Stimulated activated CD8-positive, alpha-beta memory T cell treated with anti-CD3 and anti-CD28 coated beads, Interleukin-12 subunit alpha, Interleukin-12 subunit beta, amount 100 ng/mL, for 1 hour (primary cell): ENCODE measurements at regions not wholly inside any gene's neighbourhood (a gene's known extent, or its start where the extent isn't known, plus 50 kb on each side); places are given as distances from the start of the nearest gene placed in this dataset.

Source experiments
- DNase-seq: peaks from one replicate; pipeline ENCODE4 v3.0.0-alpha.2; 2020; ENCODE audit warnings: low read depth

DNA sequence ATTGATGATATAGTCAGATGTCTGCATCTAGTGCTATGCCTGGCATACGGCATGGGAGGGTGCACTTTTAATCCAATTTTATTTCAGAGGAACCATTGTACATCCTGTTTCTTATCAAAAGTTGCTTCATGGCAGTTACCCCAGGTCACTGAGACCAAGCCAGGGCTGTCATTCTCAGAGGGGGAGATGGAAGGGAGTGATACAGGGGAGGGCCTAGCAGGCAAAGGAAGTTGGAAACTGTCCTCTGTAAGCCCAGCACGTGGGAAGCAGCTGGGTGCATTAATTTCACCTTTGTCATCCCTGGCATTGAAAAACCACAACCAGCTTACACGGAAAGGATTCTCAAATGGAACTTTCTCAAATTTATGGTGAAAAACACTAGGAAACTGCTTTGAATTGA is 458.7 kb upstream of the ADAMTS5 start:
- no peak for DNase-seq

DNA sequence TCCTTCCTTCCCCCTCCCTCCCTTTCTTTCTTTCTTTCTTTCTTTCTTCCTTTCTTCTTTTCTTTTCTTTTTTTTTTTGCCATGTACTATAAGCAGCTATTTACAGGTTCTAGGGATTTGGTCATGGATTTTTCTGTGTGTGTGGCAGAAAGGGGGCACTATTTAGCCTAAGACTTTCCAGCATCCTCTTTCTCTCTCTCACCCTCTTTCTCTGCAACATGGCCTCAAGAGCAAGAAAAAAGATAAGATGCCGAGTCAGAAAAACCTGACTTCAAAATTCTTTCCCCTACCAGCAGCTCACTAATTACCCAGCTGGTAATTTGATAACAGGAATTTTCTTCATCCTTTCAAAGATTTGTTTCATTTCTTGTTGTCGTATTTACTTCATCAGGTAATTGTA is 458.3 kb upstream of the ADAMTS5 start:
- DNase-seq: no peak

DNA sequence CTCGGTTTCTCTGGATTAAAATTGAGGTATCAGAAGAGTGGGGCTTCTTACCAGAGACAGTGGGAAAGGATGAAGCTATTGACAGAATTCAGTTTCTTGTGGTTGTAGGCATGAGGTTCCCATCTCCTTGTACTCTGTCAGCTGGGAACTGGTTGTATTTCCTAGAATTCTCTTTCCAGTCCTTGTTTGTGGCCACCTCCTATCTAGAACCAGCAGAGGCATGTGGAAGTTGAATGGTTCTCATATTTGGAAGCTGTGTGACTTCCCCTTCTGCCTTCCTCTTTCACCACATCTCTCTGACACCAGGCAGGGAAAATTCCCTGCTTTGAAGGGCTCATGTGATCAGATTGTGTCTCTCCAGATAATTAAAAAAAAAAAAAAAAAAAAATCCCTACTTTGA is 457.7 kb upstream of the ADAMTS5 start:
- DNase-seq: no peak

DNA sequence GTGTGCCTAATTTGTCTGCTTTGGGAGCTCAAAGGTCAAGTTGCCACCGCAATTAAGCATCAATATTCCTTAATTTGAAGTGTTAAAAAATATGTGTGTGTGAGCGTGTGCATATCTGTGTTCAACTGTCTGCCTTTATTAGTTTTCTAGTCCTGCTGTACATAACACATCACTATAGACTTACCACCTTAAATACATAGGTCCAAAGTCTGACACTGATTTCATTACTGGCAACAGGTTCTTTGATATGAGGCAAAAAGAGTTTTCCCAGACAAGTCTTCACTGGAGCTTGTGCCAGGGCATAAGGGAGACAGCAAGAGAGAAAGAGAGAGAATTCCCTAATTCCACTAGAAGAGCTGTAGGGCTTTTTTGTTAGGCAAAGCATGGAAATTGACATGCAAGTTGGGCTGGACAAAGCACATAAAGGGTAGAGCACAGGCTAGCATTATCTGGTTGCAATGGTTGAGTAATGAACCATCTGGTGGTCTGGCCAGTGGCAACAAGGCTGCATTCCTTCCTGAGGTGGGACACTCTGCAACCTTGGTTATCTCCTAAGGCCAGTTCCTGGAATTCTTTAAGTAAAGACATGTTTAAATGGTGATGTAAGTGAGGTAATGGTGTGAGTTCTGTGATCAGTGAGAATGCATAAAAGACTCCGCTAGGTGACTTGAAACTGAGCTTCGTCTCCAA is 457.2 kb upstream of the ADAMTS5 start:
- DNase-seq: no peak

DNA sequence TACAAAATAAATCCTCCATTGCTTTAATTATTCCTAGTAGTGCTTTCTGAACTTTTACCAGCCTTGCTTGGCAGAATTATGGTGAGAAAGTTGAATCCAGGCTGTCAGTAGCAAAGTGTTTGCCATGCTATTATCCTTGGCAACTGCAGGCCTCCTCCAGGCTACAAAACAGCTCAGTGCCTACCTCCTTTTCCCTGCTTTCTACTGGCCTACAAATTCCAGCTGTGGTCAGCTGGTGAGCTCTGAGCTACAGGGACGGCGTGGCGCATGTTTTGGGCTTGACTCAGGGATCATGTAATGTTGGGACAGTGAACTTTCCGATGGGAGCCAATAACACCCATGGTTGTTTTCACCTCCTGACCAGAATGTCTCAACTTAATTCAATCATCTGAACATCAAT is 456.1 kb upstream of the ADAMTS5 start:
- no peak for DNase-seq

DNA sequence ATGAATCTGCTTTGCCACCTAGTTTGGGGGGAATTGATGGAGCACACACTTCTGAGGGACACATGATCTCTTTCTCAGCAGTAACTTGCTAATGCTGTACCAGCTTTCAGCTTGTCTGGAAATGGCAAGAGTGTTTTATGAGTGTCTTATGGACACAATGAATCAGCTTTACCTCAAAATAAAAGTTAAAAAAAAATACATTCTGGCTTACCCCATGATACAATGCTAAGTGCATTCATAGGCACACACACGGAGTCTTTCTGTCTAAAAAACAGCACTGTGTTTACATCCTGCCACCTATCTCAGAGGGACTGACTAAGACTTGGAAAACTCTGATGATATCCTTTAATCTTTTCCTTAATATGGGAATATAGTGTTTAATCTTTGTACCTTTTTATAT is 455.5 kb upstream of the ADAMTS5 start:
- no peak for DNase-seq

DNA sequence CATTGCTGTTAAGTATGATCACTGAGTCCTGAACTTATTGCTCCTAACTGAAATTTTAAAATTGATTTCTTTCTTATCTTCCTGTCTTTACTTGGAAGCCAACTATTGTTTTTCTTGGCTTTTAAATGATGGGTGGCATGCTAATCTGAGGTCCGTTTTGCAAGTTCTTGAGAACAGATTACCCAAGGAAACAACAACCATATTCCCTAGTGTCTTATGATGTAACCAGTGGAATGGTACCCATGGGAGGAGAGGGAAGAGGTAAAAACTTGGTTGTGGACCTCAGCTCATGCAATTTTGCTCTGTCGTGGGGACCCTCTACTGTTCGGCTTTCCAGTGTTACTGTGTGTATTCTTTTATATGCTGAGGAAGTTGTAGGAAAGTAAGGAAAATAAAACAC is 454.8 kb upstream of the ADAMTS5 start:
- DNase-seq: no peak

DNA sequence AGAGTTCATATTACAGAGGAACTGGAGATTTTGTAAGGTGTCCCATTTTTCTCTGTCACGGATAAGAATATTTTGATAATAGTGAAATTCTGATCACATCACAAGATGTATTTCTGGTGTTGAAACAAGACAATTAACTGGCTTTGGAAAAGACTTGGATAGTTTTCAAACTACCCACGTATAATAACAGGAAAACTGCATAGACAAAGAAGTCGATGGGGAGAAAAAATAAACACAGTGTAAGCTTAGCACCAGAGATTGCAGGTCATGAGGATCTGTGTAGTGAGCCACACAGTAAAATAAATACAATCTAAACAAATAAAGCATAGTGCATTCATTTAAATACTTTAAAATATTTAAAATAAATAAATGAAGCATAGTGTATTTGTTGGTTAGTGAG is 452.3 kb upstream of the ADAMTS5 start:
- DNase-seq: no peak

DNA sequence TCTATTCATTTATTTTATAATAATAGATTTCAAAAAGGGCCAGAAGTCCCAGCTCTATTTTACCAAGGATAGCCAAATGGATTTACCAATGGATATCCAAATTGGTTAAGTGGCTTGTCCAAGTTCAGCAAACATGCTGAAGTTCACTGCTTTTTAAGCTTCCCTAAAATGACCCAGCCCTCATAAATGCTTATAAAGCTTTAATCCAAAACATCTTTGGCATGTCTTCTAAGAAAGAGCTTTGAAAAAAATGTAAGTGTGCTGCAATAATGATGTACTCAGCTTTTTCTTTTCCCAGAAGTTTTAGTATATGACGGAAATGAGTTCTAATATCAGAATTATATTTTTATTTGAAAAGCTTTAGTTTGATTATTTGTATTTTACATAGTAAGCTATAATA is 451.5 kb upstream of the ADAMTS5 start:
- no peak for DNase-seq

DNA sequence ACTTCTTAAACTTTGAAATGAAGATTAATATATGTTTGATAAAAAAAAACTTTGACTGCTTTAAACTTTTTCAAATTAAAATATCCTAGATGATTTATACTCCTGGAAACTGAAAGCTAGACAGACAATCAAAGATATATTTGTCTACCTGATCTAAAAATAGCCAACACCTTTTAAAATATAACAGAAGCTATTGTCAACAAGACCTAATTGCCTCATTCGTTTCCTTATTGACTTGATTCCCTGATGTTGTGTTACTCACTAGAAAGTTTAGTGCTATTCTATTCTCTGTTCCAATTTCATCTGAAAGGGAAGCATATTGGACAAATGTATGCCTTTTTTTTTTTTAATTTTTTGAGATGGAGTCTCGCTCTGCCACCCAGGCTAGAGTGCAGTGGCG is 445.6 kb upstream of the ADAMTS5 start:
- DNase-seq: no peak

DNA sequence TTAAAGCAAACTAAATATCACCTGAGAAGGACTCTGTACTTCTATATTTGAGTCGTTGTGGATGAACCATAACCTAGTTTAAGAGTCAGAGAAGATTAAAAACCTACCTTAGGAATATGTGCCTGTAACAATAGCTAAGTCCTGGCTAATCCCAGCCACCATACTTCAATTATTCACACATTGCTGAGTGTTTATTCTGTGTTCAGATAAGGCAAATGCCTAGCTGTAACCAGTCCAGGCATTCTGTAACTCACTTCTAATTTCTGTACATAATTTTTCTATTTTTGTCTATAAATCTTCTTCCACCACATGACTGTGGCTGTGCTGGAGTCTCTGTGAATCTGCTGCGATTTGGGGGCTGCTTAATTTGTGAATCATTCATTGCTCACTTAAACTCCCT is 441.9 kb upstream of the ADAMTS5 start:
- DNase-seq: no peak

DNA sequence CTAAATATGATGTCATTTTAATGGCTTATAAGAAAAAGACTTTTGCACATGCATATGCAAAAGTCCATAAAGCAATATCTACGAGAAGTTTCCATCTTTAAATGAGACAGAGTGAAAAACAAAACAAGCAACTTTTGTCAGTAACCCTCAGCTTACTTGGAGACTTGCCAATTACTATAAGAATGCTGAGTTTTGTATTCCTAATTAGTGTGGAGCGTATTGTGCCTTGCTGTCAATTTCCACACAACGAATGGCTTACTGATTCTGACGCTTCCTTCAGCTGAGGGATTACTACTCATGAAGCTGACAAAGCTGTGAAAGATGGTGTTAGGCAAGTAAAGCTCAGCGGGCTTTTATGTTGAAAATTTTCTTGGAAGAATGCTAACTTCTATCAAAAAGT is 440.4 kb upstream of the ADAMTS5 start:
- DNase-seq: no peak

DNA sequence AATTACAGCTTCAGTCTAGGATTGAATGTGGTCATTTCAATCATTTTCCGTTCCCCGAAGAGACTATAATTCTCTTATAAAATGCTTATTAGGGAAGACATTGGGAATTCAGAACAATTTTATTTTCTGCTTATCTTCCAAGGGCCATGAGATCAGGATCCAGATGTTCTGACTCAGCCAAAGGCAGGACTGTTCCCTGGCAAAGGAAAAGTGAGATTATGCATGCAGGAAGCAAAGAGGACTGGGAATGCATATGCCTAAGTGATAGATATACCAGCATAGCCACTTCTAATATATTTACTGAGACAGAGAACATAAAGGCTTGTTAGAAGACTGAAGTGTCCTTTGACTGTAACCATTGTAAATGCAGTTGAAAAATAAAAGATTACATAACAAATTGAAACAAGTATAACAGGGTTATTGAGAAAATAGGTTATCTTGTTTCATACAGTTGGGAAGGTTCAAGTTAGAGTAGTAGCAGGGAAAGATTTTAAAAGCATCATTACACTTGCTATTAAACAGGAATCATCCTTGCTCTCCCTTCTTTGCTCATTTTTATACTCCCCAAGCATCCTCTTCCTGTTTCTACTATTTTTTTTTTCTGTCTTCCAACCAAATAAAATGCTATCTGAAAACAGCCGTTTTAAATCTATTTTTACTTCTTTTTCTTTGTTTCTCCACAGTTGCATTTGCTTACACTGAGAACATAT is 439.6 kb upstream of the ADAMTS5 start:
- DNase-seq: no peak

DNA sequence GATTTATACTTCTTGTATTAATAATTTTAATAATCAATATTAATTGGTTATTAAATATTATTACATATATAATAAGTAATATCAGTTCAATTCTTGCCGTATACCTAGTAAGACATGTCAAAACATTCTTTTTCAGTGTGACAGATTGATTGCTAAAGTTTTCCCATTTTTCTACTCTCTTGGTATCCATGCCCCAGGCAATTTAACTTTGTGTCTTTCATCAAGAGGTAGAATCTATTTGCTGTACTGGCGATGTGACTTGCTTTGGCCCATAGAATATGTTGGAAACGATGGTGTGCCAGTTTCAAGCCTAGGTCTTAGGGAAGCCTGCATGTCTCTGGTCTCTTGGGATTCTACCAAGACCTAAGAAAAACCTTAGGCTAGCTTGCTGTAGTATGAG is 436.1 kb upstream of the ADAMTS5 start:
- no peak for DNase-seq

DNA sequence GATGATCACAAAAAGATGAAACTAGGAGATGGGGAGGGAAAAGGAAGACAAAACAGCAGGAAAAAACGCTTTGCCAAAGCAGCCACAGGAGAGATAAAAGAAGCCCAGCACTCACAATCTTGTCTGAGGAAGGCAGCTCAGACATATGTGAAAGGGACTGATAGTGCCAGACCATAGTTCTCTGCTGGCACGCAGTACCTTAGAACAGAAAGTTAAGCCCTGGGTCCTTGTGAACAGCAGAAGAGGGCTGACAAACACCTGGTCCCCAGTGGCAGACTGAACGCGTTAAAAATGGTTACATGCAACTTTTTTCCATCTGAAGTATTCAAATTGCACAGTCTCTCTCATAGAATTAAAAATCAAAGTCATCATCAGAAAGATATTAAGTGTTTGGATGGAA is 433.2 kb upstream of the ADAMTS5 start:
- DNase-seq: no peak

DNA sequence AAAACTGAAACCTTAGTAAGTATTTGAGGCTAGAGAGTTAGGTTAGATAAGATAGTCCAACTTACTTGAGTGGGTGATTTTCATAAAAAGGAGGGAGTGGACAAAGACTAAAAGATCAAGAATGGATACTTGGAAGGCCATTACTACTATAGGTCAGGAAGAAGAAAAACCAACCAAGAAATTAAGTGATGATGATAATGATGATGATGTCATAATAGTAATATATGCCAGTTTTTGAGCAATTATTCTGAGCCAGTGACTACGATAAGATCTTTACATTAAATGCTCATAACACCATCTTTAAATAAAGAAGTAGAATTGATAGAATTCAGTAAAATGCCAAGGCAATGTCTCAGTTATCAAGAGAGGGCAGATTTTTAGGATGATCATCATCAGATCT is 430.7 kb upstream of the ADAMTS5 start:
- DNase-seq: no peak

DNA sequence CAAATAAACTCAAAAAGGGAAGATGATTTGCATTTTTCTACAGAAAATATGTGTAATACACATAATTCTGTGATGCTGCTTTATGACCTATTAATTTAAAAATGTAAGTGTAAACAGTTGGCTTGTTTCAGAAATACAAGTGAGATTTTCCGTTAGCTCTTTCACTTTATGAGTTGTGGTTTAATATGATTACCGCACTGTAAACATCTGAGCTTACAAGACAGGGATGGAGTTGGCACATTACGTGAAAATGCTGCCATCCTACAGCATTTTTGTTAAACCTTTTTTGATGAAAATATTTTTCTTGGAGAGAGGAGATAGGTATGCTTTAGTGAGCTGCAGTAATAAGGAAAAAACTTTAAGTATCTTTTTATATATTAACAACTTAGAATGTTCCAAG is 426.8 kb upstream of the ADAMTS5 start:
- no peak for DNase-seq

DNA sequence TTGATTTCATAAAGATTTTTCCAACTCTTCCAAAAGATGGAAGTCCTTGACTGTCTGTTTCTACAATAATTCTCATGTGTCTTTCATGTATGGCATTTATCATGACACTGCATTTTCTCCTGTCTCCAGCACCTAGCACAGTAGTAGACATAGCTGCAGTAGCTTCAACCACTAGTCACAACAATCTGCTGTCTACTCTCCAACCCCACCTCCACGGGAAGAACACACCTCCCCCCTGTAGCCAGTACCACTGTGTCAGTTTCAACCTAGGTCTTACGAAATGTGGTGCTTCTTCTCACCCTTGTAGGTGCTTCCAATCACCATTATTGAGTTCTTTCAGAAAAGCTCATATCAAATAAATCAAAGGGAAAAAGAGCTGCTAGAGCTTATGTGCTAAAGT is 425.1 kb upstream of the ADAMTS5 start:
- DNase-seq: no peak

DNA sequence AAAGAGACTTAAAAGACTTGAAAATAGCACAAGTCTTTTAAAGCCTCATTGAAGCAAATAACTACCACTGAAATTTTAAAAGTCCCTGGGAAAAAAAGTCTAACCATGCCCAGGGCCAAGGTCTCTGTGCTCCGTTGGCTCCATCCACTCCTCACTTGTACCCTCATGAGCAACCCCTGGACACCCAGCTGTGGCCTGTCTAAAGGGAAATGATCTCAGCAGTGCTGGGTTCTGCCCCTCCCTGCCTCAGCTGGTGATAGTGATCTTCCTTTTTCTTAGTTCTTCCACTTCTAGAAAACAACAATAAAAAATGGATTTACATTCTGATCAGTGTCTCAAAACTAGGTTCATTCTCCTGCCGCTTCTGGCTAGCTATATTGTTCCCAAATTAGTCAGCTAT is 423.5 kb upstream of the ADAMTS5 start:
- no peak for DNase-seq

DNA sequence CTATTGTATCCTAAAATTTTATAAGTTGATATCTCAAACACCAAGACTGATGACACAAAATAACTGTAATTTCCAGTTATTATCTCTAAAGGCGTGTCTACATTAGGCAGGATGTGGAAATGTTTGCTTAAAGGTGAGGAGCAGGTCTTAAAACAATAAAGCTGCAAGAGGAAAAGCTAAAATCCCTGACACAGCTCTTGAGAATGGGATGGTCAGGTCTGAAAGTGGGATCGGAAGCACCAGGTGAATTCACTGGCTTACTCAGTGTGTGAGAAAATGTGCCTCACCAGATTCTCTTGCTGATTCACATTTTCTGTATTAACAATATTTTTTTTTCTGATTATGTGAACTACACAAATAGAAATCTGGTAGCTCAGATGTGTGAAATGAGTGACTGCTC is 421.9 kb upstream of the ADAMTS5 start:
- no peak for DNase-seq

DNA sequence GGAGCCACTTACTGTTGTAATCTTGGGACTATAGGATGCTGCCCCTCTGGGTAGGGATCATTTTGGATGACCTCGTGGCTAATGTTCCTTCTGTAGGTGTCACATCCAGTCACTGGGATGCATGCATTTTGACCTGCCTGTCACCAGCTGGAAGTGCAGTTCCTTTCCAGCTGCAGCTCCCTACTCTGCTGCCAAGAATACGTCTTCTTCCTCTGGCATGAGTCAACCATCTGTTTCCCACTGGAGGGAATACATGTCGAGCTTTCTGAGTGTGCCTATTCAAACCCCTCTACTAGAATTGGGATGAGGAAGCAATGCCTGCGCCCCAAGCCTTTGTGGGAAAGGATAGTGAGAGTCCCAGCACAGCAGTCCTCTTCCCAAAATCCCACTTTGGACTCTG is 415.5 kb upstream of the ADAMTS5 start:
- DNase-seq: no peak

DNA sequence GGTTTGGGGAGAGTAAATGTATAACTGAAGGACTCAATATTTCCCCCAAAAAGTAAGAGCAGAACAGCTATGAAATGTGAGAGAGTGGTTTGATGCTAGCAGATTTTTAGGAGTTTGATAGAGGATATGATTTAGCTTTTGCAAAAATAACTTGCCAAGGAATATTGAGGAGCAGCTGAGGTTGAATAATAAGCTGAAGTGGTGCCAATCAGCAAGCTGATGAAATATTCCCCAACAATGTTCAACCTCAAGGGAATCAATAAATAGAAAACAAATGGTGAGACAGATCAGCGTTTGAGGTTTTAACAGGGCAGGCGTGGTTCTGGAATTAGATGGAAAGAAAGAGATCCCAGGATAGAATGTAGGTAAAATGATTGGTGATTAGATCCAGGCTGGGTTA is 413.4 kb upstream of the ADAMTS5 start:
- no peak for DNase-seq

DNA sequence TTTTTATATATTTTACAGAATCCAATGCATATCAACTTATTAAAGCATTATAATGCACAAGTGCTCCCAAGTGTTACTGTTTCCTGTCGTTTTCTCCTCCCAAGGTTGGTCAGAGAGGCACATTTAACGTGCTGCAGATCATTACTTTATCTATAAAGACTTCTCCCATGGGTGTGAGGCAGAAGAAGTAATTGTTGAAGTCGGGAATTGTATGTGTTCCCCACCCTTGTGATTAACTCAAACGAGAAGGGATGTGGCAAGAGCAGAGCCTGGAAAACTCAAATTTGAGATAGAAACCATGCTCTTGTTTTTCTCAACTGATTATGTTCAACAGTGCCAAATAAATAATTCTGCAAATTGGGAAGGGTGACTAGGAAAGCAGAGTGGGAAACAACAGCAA is 412.5 kb upstream of the ADAMTS5 start:
- DNase-seq: no peak

DNA sequence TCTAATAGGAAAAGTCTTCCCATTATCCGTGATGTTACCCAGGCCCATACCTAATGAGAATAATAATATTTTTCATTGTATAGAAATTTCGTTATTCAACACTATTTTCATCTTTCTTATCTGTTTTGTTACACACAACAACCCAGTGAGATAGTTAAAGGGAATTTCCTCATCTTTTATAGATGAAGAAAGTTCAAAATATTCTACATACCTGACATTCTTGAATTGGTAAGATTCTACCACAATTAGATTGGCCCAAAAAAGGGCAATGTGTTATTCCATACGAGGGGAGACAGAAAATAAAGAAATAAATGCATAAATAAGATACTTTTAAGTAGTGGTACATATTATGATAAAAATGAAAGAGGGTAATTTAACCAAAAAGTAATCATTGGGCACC is 405.5 kb upstream of the ADAMTS5 start:
- no peak for DNase-seq
